Adrenal gland (tissue), 5 donors: ENCODE measurements at regions not wholly inside any gene's neighbourhood (a gene's known extent, or its start where the extent isn't known, plus 50 kb on each side); places are given as distances from the start of the nearest gene placed in this dataset.

ENCODE experiments used
- CTCF ChIP-seq, 6 experiments: fragments of 450-650 bp in 4 of 6; fragments of 200-600 bp in 2 of 6; sonication (generic) in 1 of 6; IDR thresholded peaks; 1 replicate in 5 of 6; 2 replicates in 1 of 6; pipeline versions ENCODE4 v1.5.1 to v1.8.0; 2016 to 2021; ENCODE audit warnings: antibody characterized with exemption in 6 of 6, mild to moderate bottlenecking in 2 of 6, moderate library complexity in 1 of 6
- POLR2A ChIP-seq, 2 donors: fragments of 450-650 bp; IDR thresholded peaks; one replicate each; pipeline ENCODE4 v1.6.1; 2017; ENCODE audit warnings: antibody characterized with exemption in 2 of 2, mild to moderate bottlenecking in 2 of 2, moderate library complexity in 1 of 2
- donor health status: DM: no; HTN: no; CAD: no.

GRCh38 chr1:96363826-96364225, 357.8 kb upstream of the PTBP2 start:
- TF ChIP-seq CTCF (IDR thresholded peaks at IDR 0.05) (no peak), POLR2A (IDR thresholded peaks at IDR 0.05) (no peak)
